SH-SY5Y (cell line): ENCODE measurements at regions not wholly inside any gene's neighbourhood (a gene's known extent, or its start where the extent isn't known, plus 50 kb on each side); places are given as distances from the start of the nearest gene placed in this dataset.

ENCODE experiments used
- GATA2 ChIP-seq: IDR thresholded peaks from 2 replicates; pipeline ENCODE4 v1.6.1; 2011; ENCODE audit warnings: mild to moderate bottlenecking, low read depth, low read length
- GATA3 ChIP-seq: IDR thresholded peaks from 2 replicates; pipeline ENCODE4 v1.6.1; 2011; ENCODE audit warnings: low read depth, mild to moderate bottlenecking, low read length, moderate library complexity

DNA sequence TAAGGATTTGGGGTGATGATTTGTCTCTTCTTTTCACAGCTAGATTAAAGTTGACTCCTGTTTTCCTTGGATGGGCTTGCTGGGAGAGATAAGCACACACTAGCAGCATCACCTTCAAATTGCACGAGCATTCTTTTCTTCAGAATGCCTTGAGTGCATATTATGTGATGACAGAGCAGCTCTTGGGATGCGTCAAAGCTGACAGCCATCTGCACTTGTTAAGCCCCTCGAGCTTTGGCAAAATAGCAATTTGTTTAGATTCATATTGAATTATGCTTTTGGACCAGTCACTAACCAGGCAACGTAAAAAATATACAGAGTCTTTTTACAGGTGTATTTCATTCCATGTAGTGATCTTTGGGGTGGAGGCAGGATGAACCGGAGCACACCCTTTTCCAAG is 407.0 kb downstream of the FUT8 start:
- no peak for TF ChIP-seq GATA3
- no peak for TF ChIP-seq GATA2
